ENCODE measurements at regions not wholly inside any gene's neighbourhood (a gene's known extent, or its start where the extent isn't known, plus 50 kb on each side); places are given as distances from the start of the nearest gene placed in this dataset.

- peaks cover 8% of the 10 kb centered on the region for H3K4me1 ChIP-seq (ENCODE audit: control insufficient read depth, low read depth, low read length)
- peaks cover 55% of the 10 kb centered on the region for H3K27me3 ChIP-seq (ENCODE audit: control insufficient read depth, insufficient read depth, low read length)
- H3K36me3 ChIP-seq (ENCODE audit: control insufficient read depth, low read depth, low read length) = no peaks in the 10 kb centered on the region
- H3K4me3 ChIP-seq (ENCODE audit: low read length) = peak overlapping the region; percentile 64
- H3K9ac ChIP-seq (ENCODE audit: low read length) = no peak overlapping the region
- no peak overlapping the region for H3K27ac ChIP-seq (ENCODE audit: low read length)
- no peaks in the 10 kb centered on the region for H3K9me3 ChIP-seq (ENCODE audit: control insufficient read depth, low read depth, low read length)
These were observed 212.1 kb downstream of the GXYLT1 start for GRCh38 chr12:41932470-41932991.

- Histone ChIP-seq H3K9me3 (ENCODE audit: control insufficient read depth, low read depth, low read length) (no peaks in the 10 kb centered on the region), H3K36me3 (ENCODE audit: control insufficient read depth, low read depth, low read length) (no peaks in the 10 kb centered on the region), H3K4me1 (ENCODE audit: control insufficient read depth, low read depth, low read length) (peaks cover 8% of the 10 kb centered on the region), H3K27ac (ENCODE audit: low read length) (no peak overlapping the region), H3K9ac (ENCODE audit: low read length) (no peak overlapping the region), H3K27me3 (ENCODE audit: control insufficient read depth, insufficient read depth, low read length) (peaks cover 42% of the 10 kb centered on the region), H3K4me3 (ENCODE audit: low read length) (no peak overlapping the region)
These were observed 213.7 kb downstream of the GXYLT1 start for GRCh38 chr12:41930866-41931437.

DNA sequence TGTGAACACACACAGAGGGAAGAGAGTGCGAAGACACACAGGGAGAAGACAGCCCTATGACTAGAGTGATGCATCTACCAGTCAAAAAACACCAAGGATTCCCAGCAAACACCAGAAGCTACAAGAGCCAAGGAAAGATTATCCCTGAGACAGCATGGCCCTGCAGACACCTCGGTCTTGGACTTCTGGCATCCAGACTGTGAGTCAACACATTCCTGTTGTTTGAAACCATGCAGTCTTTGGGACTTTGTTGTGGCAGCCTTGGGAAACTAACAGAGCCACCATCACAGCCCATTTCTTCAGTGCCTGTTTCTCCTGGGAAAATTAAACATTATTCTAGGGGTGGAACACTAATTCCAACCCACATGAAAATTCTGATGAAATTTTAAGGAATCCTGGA, 220.6 kb downstream of the GXYLT1 start:
- H3K4me3 ChIP-seq (ENCODE audit: low read length) = no peak overlapping the region

DNA sequence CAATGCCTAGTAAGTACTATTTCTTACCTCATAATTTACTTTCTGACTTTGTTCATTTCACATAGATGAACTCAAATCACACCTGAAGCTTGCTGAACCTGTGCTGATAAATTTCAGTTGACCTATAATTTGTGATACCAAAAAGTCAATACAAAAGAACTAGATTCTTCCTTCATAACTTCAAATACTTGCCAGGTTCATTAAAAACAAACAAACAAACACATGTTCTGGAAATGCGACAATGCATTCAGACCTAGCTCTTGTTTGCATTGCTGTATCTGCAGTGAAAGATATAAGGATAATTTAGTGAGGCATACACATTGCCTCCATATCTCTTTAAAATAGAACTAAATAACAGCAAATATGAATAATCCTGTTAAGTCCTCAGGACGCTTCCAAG, 221.3 kb downstream of the GXYLT1 start:
- no peak overlapping the region for H3K27ac ChIP-seq (ENCODE audit: low read length)
- no peaks in the 10 kb centered on the region for H3K36me3 ChIP-seq (ENCODE audit: control insufficient read depth, low read depth, low read length)
- no peak overlapping the region for H3K4me3 ChIP-seq (ENCODE audit: low read length)
- H3K9me3 ChIP-seq (ENCODE audit: control insufficient read depth, low read depth, low read length) = no peaks in the 10 kb centered on the region
- H3K9ac ChIP-seq (ENCODE audit: low read length) = no peak overlapping the region
- peaks cover 36% of the 10 kb centered on the region for H3K4me1 ChIP-seq (ENCODE audit: control insufficient read depth, low read depth, low read length)
- peaks cover 18% of the 10 kb centered on the region for H3K27me3 ChIP-seq (ENCODE audit: control insufficient read depth, insufficient read depth, low read length)

More for the DNA sequence above, 220.6 kb downstream of the GXYLT1 start:
- Histone ChIP-seq H3K4me1 (ENCODE audit: control insufficient read depth, low read depth, low read length) (peaks cover 28% of the 10 kb centered on the region), H3K27ac (ENCODE audit: low read length) (no peak overlapping the region), H3K36me3 (ENCODE audit: control insufficient read depth, low read depth, low read length) (no peaks in the 10 kb centered on the region), H3K9me3 (ENCODE audit: control insufficient read depth, low read depth, low read length) (no peaks in the 10 kb centered on the region), H3K27me3 (ENCODE audit: control insufficient read depth, insufficient read depth, low read length) (peaks cover 18% of the 10 kb centered on the region), H3K9ac (ENCODE audit: low read length) (no peak overlapping the region)

DNA sequence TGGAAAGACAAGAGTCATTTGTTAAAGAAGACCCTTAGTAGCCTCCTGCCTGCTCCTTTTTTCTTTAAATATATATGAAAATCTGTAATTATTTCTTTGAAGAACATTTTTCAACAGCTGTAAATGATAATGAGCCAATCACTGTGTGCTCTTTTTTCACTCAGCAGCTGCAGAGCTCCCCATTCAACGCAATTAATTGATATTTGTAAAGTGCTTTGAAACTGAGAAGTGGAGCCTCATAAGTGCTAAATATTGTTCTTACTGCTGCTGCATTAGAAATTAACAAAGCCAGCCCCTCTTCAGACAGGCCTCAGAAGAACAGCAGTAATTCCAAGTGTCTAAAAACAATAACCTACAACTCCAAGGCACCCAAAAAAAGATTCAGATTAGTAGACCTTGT, 224.3 kb downstream of the GXYLT1 start:
- Histone ChIP-seq H3K36me3 (ENCODE audit: control insufficient read depth, low read depth, low read length) (no peaks in the 10 kb centered on the region), H3K4me1 (ENCODE audit: control insufficient read depth, low read depth, low read length) (peaks cover 48% of the 10 kb centered on the region), H3K9me3 (ENCODE audit: control insufficient read depth, low read depth, low read length) (no peaks in the 10 kb centered on the region), H3K27me3 (ENCODE audit: control insufficient read depth, insufficient read depth, low read length) (peaks cover 18% of the 10 kb centered on the region), H3K27ac (ENCODE audit: low read length) (no peak overlapping the region), H3K4me3 (ENCODE audit: low read length) (peak overlapping the region; percentile 21), H3K9ac (ENCODE audit: low read length) (no peak overlapping the region)

DNA sequence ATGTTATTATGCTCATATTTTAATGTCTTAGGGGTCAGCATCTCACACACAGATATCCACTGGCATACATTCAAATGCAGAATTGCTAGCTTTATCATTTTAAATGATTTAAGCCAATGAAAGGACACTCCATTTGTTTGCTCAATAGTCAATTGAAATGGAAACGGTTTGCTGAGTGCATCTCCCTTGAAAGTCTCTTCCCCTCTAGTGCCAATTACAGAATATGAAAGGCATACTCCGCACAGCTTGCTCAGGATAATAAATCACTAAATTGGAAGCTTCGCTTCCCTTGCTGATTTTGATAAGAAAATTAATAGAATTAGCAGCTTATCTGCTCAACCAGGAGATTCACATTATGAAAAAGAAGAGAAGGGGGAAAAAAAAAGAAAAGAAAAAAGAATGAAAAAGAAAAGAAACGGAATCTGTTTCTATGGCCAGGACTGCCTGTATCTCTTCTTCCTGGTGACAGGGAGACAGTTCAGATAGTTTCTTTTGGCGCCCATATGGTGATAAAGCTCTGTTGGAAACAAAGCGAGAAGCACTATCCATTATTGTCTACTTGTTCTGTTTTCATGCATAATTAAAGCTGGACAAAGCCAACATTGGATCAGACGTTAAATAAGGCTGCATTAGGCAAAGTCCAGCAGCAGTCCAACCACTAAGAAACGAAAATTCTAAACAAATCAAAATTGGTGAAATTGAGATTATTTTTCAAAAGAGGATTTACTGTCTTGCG, 225.0 kb downstream of the GXYLT1 start:
- Histone ChIP-seq H3K9me3 (ENCODE audit: control insufficient read depth, low read depth, low read length) (no peaks in the 10 kb centered on the region), H3K27ac (ENCODE audit: low read length) (no peak overlapping the region)

GRCh38 chr12:41919048-41919447, 225.6 kb downstream of the GXYLT1 start:
- peaks cover 52% of the 10 kb centered on the region for H3K4me1 ChIP-seq (ENCODE audit: control insufficient read depth, low read depth, low read length)

More for the DNA sequence above, 225.0 kb downstream of the GXYLT1 start:
- H3K9ac ChIP-seq (ENCODE audit: low read length) = peak overlapping the region; percentile 6
- H3K4me1 ChIP-seq (ENCODE audit: control insufficient read depth, low read depth, low read length) = peaks cover 48% of the 10 kb centered on the region
- no peaks in the 10 kb centered on the region for H3K36me3 ChIP-seq (ENCODE audit: control insufficient read depth, low read depth, low read length)
- peak overlapping the region; percentile 21 for H3K4me3 ChIP-seq (ENCODE audit: low read length)
- H3K27me3 ChIP-seq (ENCODE audit: control insufficient read depth, insufficient read depth, low read length) = peaks cover 18% of the 10 kb centered on the region

DNA sequence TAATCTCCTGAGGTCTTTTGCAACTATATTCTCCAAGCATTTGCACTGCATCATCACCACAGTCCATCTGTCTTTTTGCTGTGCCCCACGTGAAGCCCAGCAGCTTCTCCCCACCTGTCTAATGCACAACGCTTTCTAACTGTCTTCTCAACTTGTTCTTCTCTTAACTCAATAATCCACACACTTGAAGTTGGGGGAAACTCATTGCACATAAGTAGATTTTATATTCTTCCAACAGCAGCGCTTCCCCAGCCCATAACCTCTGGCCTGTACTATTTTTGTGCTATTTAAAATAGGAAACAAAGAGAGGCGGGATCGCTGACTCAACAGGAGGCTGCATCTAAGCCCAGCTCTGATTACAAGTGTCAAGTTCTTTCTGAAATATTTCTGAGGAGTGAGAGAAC, 226.7 kb downstream of the GXYLT1 start:
- peaks cover 18% of the 10 kb centered on the region for H3K27me3 ChIP-seq (ENCODE audit: control insufficient read depth, insufficient read depth, low read length)
- H3K4me3 ChIP-seq (ENCODE audit: low read length) = peak overlapping the region; percentile 26
- H3K4me1 ChIP-seq (ENCODE audit: control insufficient read depth, low read depth, low read length) = peaks cover 55% of the 10 kb centered on the region
- no peak overlapping the region for H3K9ac ChIP-seq (ENCODE audit: low read length)
- H3K27ac ChIP-seq (ENCODE audit: low read length) = no peak overlapping the region
- H3K9me3 ChIP-seq (ENCODE audit: control insufficient read depth, low read depth, low read length) = no peaks in the 10 kb centered on the region
- no peaks in the 10 kb centered on the region for H3K36me3 ChIP-seq (ENCODE audit: control insufficient read depth, low read depth, low read length)

More at GRCh38 chr12:41919048-41919447, 225.6 kb downstream of the GXYLT1 start:
- H3K27ac ChIP-seq (ENCODE audit: low read length) = no peak overlapping the region
- no peak overlapping the region for H3K9ac ChIP-seq (ENCODE audit: low read length)
- H3K36me3 ChIP-seq (ENCODE audit: control insufficient read depth, low read depth, low read length) = no peaks in the 10 kb centered on the region
- no peaks in the 10 kb centered on the region for H3K9me3 ChIP-seq (ENCODE audit: control insufficient read depth, low read depth, low read length)
- H3K27me3 ChIP-seq (ENCODE audit: control insufficient read depth, insufficient read depth, low read length) = peaks cover 18% of the 10 kb centered on the region
- H3K4me3 ChIP-seq (ENCODE audit: low read length) = peak overlapping the region; percentile 21

DNA sequence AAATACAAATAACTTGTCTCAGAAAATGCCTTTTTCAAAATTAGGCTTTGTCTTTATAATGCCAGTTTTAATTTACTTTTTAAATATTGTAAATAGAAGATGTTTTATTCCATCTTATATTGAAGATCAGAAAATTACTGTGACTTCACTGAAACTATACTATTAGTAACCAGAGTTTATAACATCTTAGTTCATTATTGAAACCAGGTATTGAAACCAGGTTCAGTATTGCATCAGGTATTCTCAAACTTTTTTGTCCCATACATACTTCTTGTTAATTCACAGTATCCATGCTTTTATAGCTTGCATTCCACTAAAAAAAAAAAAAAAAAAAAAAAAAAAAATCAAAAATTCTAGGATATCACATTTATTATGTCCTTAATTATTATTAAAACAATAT, 227.5 kb downstream of the GXYLT1 start:
- no peak overlapping the region for H3K27ac ChIP-seq (ENCODE audit: low read length)

GRCh38 chr12:41910578-41911320, 233.9 kb downstream of the GXYLT1 start:
- H3K4me1 ChIP-seq (ENCODE audit: control insufficient read depth, low read depth, low read length) = peaks cover 17% of the 10 kb centered on the region
- H3K27me3 ChIP-seq (ENCODE audit: control insufficient read depth, insufficient read depth, low read length) = no peaks in the 10 kb centered on the region
- H3K36me3 ChIP-seq (ENCODE audit: control insufficient read depth, low read depth, low read length) = no peaks in the 10 kb centered on the region
- H3K4me3 ChIP-seq (ENCODE audit: low read length) = no peak overlapping the region
- H3K9ac ChIP-seq (ENCODE audit: low read length) = no peak overlapping the region
- H3K27ac ChIP-seq (ENCODE audit: low read length) = no peak overlapping the region
- no peaks in the 10 kb centered on the region for H3K9me3 ChIP-seq (ENCODE audit: control insufficient read depth, low read depth, low read length)

More for the DNA sequence above, 227.5 kb downstream of the GXYLT1 start:
- Histone ChIP-seq H3K4me1 (ENCODE audit: control insufficient read depth, low read depth, low read length) (peaks cover 54% of the 10 kb centered on the region), H3K4me3 (ENCODE audit: low read length) (no peak overlapping the region), H3K9me3 (ENCODE audit: control insufficient read depth, low read depth, low read length) (no peaks in the 10 kb centered on the region), H3K9ac (ENCODE audit: low read length) (no peak overlapping the region), H3K27me3 (ENCODE audit: control insufficient read depth, insufficient read depth, low read length) (peaks cover 18% of the 10 kb centered on the region), H3K36me3 (ENCODE audit: control insufficient read depth, low read depth, low read length) (no peaks in the 10 kb centered on the region)

GRCh38 chr12:41908206-41908605, 236.5 kb downstream of the GXYLT1 start:
- peaks cover 17% of the 10 kb centered on the region for H3K4me1 ChIP-seq (ENCODE audit: control insufficient read depth, low read depth, low read length)
- H3K27ac ChIP-seq (ENCODE audit: low read length) = no peak overlapping the region
- no peak overlapping the region for H3K9ac ChIP-seq (ENCODE audit: low read length)
- H3K9me3 ChIP-seq (ENCODE audit: control insufficient read depth, low read depth, low read length) = no peaks in the 10 kb centered on the region
- no peak overlapping the region for H3K4me3 ChIP-seq (ENCODE audit: low read length)
- H3K27me3 ChIP-seq (ENCODE audit: control insufficient read depth, insufficient read depth, low read length) = no peaks in the 10 kb centered on the region
- no peaks in the 10 kb centered on the region for H3K36me3 ChIP-seq (ENCODE audit: control insufficient read depth, low read depth, low read length)
